ENCODE measurements at regions not wholly inside any gene's neighbourhood (a gene's known extent, or its start where the extent isn't known, plus 50 kb on each side); places are given as distances from the start of the nearest gene placed in this dataset.

DNA sequence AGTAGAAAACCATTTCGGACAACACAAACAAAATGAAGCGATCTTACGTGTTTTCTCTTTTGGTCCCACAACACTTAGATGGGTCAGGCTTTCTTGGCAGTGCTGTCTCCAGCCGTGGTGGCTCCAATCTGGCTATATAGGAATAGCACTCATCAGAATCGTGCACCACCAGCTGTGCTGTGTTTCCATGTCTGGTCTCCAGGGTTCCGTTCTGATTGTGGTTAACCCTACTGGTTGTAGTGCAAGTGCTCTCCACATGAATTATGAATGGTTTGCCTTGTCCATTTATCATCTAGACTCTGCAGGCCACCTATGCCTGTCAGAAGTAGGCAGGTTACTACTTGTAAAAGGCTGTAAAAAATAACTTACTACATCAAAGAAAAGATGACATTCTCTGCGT is 536.3 kb downstream of the IQCM start:
- TF ChIP-seq, protein P1, sequence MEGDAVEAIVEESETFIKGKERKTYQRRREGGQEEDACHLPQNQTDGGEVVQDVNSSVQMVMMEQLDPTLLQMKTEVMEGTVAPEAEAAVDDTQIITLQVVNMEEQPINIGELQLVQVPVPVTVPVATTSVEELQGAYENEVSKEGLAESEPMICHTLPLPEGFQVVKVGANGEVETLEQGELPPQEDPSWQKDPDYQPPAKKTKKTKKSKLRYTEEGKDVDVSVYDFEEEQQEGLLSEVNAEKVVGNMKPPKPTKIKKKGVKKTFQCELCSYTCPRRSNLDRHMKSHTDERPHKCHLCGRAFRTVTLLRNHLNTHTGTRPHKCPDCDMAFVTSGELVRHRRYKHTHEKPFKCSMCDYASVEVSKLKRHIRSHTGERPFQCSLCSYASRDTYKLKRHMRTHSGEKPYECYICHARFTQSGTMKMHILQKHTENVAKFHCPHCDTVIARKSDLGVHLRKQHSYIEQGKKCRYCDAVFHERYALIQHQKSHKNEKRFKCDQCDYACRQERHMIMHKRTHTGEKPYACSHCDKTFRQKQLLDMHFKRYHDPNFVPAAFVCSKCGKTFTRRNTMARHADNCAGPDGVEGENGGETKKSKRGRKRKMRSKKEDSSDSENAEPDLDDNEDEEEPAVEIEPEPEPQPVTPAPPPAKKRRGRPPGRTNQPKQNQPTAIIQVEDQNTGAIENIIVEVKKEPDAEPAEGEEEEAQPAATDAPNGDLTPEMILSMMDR (IDR thresholded peaks at IDR 0.05) = no peak

DNA sequence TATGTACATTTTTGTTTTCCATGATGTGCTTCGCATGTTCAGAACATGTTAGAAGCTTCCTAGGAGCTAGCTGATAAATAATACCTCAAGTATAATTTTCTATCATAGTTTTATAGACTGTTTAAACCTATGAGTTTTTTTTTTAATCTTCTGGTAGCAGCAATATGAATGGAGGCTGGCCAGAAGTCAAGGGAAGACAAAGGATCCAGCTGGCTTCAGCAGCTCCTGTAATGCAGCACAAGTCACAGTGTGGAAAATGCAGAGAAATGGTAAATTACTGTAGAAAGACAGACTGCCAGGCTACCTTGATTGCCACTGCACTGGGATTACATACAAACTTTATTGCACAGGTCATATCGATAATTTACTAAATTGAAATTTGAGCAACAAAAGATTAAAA is 537.9 kb downstream of the IQCM start:
- TF ChIP-seq, protein P1 (IDR thresholded peaks at IDR 0.05) = no peak

DNA sequence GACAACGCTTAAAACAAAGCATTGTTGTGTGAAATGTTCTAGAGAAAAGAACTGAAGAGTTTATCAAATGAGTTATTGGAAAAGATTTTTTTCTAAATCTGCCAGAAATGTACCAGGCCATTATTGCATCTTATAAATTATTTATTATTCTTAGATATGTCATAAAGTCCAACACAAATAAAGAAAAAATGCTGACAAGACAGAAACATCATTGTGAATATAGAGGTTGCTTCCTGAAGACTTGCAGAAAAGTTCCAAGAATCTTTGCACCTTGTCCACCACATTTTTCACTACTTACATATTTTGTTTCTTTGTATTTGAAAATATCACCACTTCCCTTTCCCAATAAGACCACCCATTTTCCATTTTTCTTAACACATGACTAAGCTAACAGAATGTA is 545.8 kb downstream of the IQCM start:
- TF ChIP-seq, protein P1 (IDR thresholded peaks at IDR 0.05) = no peak

DNA sequence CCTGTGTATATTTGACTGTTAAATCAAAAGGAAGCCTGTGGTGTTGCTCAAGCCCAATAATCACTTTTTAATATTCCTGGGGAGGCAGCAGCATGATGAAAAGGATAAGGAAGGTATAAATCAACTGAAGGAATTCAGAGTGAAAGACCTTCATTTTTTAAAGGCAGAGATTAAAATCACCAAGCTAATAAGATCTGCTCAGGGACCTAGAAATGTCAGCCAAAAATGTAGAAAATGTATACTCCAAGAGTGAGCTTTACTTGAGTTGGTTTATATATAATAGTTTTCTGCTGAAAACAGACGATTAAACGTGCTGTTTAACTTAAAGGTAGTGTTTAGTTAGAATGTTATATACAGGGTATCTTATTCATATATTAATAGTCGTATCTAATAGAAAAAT is 549.3 kb downstream of the IQCM start:
- TF ChIP-seq, protein P1 (IDR thresholded peaks at IDR 0.05) = no peak

DNA sequence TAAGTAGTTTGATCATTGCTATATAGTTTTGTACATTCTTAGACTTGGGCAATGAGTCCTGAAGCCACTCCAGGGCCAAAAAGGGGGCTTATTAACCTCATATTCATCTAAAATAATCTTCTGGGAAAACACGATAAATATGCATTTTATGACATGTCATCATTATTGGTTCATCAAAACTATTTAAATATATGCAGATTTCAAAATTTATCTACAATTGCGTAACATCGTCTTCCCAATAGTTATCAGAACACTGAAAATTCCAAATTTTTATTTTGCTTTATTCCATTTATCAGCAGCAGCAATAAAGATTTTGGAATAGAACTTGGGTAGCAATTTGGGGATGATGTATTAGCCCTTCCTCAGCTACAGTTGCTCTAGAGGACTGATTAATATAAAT is 550.0 kb downstream of the IQCM start:
- TF ChIP-seq, protein P1 (IDR thresholded peaks at IDR 0.05) = no peak

DNA sequence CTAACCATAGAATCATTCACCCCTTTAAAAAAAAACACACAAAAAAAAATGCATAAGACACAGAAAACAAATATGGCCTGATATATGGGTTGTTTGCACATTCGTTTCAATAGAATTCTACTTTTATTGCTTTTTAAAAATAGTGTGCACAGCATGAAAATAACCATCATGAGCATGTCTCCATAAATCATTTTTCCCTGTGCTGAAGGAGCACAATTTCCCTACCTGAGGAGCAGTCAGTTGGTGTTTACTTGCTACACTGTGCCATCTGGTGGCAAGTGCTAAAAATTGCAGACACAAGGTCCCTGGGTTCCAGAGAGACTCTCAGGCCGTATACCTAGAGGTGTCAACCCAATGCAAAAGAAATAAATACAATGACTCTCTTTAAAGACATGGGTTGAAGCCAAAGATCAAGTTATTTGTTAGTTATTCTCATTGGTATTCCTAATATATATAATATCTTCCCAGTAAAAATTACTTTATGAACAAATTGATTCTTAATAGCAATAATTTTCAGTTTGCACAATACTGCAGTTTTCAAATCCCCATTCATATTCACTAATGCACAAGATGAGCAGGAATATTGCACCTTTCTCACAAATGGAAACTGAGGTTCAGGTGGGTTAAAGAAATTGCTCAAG is 551.4 kb downstream of the IQCM start:
- TF ChIP-seq, protein P1 (IDR thresholded peaks at IDR 0.05) = peak; percentile 75

DNA sequence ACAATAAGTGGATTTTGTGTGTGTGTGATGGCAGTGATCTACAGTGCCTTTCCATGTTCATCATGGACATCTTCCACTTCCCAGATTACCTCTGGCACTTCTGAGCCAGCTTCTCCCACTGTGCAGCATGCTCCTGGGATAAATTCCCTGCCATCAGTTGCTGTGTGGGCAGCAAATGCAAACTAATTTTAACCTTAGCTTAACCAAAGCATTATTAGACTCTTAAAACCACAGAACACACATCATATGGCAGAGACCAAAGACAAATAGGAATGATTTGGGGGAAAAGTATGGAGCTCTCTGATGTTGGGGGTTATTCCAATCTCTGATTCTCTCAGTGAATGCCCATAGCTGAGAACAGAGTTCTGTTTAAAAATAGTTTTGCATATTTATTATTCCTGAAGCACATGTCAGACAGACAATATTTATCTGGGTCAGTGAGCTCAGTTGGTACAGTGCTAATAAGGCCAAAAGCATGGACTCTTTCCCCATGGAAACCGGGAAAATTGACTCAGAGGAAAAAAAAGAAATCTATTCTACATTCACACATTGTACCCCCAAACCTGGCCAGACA is 567.4 kb downstream of the IQCM start:
- TF ChIP-seq, protein P1 (IDR thresholded peaks at IDR 0.05) = no peak

DNA sequence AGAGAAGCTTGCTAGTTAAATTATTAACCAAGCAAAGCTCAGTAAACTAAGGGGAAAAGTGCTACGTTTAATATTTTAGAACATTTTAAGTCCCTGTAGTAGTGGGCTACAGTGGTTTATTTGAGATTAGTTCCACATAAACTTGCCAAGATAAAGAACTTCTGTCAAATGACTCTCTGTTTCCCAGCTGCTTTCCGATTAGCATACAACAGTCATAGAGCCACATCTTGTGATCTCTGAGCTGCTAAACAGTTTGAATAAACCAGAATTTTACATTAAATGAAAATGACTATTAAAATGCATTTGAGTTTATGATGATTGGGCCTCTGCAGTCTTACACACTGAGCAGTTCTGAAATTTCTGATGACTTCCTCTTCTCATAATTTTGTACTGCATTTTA is 568.5 kb downstream of the IQCM start:
- TF ChIP-seq, protein P1 (IDR thresholded peaks at IDR 0.05) = no peak

Measured in LNCAP (cell line).